HL-60/S4 treated with phorbol 12-myristate 13-acetate at 8.2 ng/mL for 4 days and 3 days (cell line): ENCODE measurements at regions not wholly inside any gene's neighbourhood (a gene's known extent, or its start where the extent isn't known, plus 50 kb on each side); places are given as distances from the start of the nearest gene placed in this dataset.

Experiments used
- in situ Hi-C: fragments of 300-500 bp; cut with MboI; formaldehyde crosslinking; loops from 2 replicates; pipeline ENCODE4 v1.15.0; 2022; ENCODE audit warnings: low sequenced_read_pairs

- in situ Hi-C loops = no loop called here
Measured at GRCh38 chr21:27291006-27291405, 324.1 kb upstream of the ADAMTS5 start.

GRCh38 chr21:27290028-27290427 lies 323.1 kb upstream of the ADAMTS5 start:
- in situ Hi-C loops = no loop called here

GRCh38 chr21:27286760-27287159 lies 319.9 kb upstream of the ADAMTS5 start:
- in situ Hi-C loops = no loop called here

- in situ Hi-C loops = no loop called here
Measured at GRCh38 chr21:27277110-27277509, 310.2 kb upstream of the ADAMTS5 start.

- in situ Hi-C loops = no loop called here
Measured at GRCh38 chr21:27275294-27275927, 308.5 kb upstream of the ADAMTS5 start.

GRCh38 chr21:27269644-27270043 lies 302.8 kb upstream of the ADAMTS5 start:
- in situ Hi-C loops = no loop called here

- in situ Hi-C loops = no loop called here
Measured at GRCh38 chr21:27268290-27268689, 301.4 kb upstream of the ADAMTS5 start.

GRCh38 chr21:27265949-27266348 lies 299.1 kb upstream of the ADAMTS5 start:
- in situ Hi-C loops = no loop called here

GRCh38 chr21:27265492-27265891 lies 298.6 kb upstream of the ADAMTS5 start:
- in situ Hi-C loops = no loop called here

- in situ Hi-C loops = no loop called here
Measured at GRCh38 chr21:27261676-27262075, 294.8 kb upstream of the ADAMTS5 start.

- in situ Hi-C loops = no loop called here
Measured at GRCh38 chr21:27260728-27261127, 293.8 kb upstream of the ADAMTS5 start.

GRCh38 chr21:27258742-27259448 lies 292.0 kb upstream of the ADAMTS5 start:
- in situ Hi-C loops = no loop called here

GRCh38 chr21:27257908-27258556 lies 291.1 kb upstream of the ADAMTS5 start:
- in situ Hi-C loops = no loop called here

GRCh38 chr21:27257226-27257625 lies 290.3 kb upstream of the ADAMTS5 start:
- in situ Hi-C loops = no loop called here

- in situ Hi-C loops = no loop called here
Measured at GRCh38 chr21:27251752-27252151, 284.9 kb upstream of the ADAMTS5 start.

GRCh38 chr21:27250366-27250765 lies 283.5 kb upstream of the ADAMTS5 start:
- in situ Hi-C loops = no loop called here

- in situ Hi-C loops = no loop called here
Measured at GRCh38 chr21:27248814-27249213, 281.9 kb upstream of the ADAMTS5 start.

- in situ Hi-C loops = no loop called here
Measured at GRCh38 chr21:27246741-27247140, 279.9 kb upstream of the ADAMTS5 start.

- in situ Hi-C loops = no loop called here
Measured at GRCh38 chr21:27244776-27245175, 277.9 kb upstream of the ADAMTS5 start.

GRCh38 chr21:27244352-27244751 lies 277.5 kb upstream of the ADAMTS5 start:
- in situ Hi-C loops = no loop called here

- in situ Hi-C loops = no loop called here
Measured at GRCh38 chr21:27240839-27241238, 274.0 kb upstream of the ADAMTS5 start.

- in situ Hi-C loops = no loop called here
Measured at GRCh38 chr21:27233514-27234115, 266.7 kb upstream of the ADAMTS5 start.
